GM13977 (cell line): ENCODE measurements at regions not wholly inside any gene's neighbourhood (a gene's known extent, or its start where the extent isn't known, plus 50 kb on each side); places are given as distances from the start of the nearest gene placed in this dataset.

ENCODE experiments used
- DNase-seq: peaks from one replicate; pipeline ENCODE4 v3.0.0; 2012; ENCODE audit warnings: low spot score
- CTCF ChIP-seq: IDR thresholded peaks from 2 replicates; pipeline ENCODE4 v1.5.1; 2012; ENCODE audit warnings: mild to moderate bottlenecking, control low read depth; ENCODE audit not compliant: insufficient read depth; ENCODE audit errors: extremely low read depth, missing control alignments
- in situ Hi-C: fragments of 300-500 bp; cut with MboI; formaldehyde crosslinking; loops from one replicate; pipeline ENCODE4 v1.12.0; 2022; ENCODE audit warnings: low sequenced_read_pairs, low pct_unique_long_range_greater_than_20kb, mixed read lengths, inconsistent platforms; ENCODE audit not compliant: unreplicated experiment

DNA sequence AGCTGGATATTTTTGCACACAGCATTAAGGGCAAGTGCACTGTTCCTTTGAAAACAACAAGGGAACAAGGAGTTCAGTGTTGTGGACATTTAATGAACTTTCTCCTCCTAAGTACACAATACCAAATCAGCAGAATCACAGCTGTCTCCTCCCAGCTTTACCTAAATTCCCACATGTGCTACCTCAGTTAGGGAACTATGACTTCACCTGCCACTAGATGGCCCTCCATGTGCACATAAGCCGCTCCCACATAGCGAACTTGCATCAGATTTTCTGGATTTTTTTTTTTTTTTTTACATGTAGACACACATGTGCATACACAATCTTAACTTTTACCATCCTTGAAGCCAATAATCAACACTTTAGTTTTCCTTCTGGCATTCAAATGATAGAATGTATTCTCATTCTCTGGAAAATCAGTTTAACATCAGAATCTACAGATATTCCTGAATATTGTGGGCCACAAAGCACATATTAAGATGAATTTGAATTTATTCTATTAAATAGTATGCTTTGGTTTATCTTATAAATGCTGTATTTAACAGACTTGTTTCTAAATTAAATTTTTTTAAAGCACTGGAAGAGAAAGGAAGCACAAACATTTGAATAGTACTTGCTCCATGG is 123.6 kb downstream of the PALM2AKAP2 start:
- peak; percentile 55 for DNase-seq
- in situ Hi-C loops, result loop anchor here (5.0 to 10.0 kb wide), 2 partner anchors 71 to 249 kb away; no protein-coding TSS in a partner anchor
- peak; percentile 79 for TF ChIP-seq CTCF

GRCh38 chr9:109904666-109905065 is 124.7 kb downstream of the PALM2AKAP2 start:
- in situ Hi-C loops, result loop anchor here (5.0 to 10.0 kb wide), 2 partner anchors 70 to 248 kb away; no protein-coding TSS in a partner anchor
- no peak for DNase-seq
- no peak for TF ChIP-seq CTCF

GRCh38 chr9:109905472-109905871 is 125.5 kb downstream of the PALM2AKAP2 start:
- in situ Hi-C loops, result loop anchor here (10.0 kb wide), 1 partner anchor 69 kb away; no protein-coding TSS in a partner anchor
- DNase-seq, result no peak
- TF ChIP-seq CTCF, result no peak

- in situ Hi-C loops, result loop anchor here (10.0 kb wide), 1 partner anchor 68 kb away; no protein-coding TSS in a partner anchor
- peak; percentile 50 for TF ChIP-seq CTCF
- no peak for DNase-seq
Measured at GRCh38 chr9:109906766-109907382, 126.9 kb downstream of the PALM2AKAP2 start.

- peak; percentile 38 for DNase-seq
- in situ Hi-C loops, result loop anchor here (10.0 kb wide), 1 partner anchor 67 kb away; no protein-coding TSS in a partner anchor
Measured at GRCh38 chr9:109907400-109907799, 127.4 kb downstream of the PALM2AKAP2 start.

More at GRCh38 chr9:109907400-109907799, 127.4 kb downstream of the PALM2AKAP2 start:
- TF ChIP-seq CTCF, result no peak
